Retinal pigment epithelial cell (primary cell): ENCODE measurements at regions not wholly inside any gene's neighbourhood (a gene's known extent, or its start where the extent isn't known, plus 50 kb on each side); places are given as distances from the start of the nearest gene placed in this dataset.

Source experiments
- DNase-seq: peaks from one replicate; pipeline ENCODE4 v3.0.0-alpha.2; 2010; ENCODE audit warnings: low read depth
- H3K4me3 ChIP-seq: 2 replicates; pipeline ENCODE4 v1.5.1; 2011; ENCODE audit warnings: mild to moderate bottlenecking, low read length, control low read depth, moderate library complexity
- TF ChIP-seq, protein P1 (sequence below): conservative IDR thresholded peaks from 2 replicates; pipeline ENCODE4 v1.5.1; 2011; ENCODE audit warnings: low read depth, low read length, control low read depth, inconsistent platforms

DNA sequence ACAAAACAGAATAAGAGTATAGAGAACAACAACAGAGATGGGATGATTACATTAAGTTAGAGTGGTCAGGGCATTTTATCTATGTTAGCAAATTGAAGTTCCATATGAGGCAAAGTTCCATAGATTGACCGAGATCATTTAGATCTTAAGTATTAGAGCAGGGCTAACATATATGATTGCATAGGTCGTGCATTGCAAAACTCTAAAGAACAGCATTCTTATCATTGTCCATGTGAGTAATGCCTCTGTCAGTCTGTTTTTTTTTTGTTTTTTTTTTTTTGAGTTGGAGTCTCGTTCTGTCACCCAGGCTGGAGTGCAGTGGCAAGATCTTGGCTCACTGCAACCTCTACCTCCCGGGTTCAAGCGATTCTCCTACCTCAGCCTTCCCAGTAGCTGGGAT, 341.7 kb upstream of the KCNH8 start:
- TF ChIP-seq, protein P1, sequence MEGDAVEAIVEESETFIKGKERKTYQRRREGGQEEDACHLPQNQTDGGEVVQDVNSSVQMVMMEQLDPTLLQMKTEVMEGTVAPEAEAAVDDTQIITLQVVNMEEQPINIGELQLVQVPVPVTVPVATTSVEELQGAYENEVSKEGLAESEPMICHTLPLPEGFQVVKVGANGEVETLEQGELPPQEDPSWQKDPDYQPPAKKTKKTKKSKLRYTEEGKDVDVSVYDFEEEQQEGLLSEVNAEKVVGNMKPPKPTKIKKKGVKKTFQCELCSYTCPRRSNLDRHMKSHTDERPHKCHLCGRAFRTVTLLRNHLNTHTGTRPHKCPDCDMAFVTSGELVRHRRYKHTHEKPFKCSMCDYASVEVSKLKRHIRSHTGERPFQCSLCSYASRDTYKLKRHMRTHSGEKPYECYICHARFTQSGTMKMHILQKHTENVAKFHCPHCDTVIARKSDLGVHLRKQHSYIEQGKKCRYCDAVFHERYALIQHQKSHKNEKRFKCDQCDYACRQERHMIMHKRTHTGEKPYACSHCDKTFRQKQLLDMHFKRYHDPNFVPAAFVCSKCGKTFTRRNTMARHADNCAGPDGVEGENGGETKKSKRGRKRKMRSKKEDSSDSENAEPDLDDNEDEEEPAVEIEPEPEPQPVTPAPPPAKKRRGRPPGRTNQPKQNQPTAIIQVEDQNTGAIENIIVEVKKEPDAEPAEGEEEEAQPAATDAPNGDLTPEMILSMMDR: no peak
- no peak overlapping the region for H3K4me3 ChIP-seq
- DNase-seq: no peak

DNA sequence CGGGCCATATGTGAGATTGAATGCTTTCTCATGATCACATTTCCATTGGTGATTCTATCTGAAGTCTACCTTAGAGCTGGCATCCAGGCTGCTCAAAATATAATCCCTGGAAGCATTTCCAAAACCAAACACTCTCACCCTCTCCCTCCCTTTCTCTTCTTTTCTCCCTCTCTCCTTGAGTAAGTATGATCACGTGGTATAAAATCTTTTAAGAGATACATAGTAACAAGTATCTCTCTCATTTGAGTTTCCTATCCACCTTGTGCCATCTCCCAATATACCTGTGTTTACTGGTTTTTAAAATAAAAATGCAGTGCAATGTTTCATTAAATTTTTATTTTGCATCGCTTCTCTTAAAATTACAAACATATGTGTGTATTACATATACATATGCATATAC, 350.9 kb upstream of the KCNH8 start:
- no peak overlapping the region for H3K4me3 ChIP-seq
- TF ChIP-seq, protein P1: no peak
- DNase-seq: no peak

DNA sequence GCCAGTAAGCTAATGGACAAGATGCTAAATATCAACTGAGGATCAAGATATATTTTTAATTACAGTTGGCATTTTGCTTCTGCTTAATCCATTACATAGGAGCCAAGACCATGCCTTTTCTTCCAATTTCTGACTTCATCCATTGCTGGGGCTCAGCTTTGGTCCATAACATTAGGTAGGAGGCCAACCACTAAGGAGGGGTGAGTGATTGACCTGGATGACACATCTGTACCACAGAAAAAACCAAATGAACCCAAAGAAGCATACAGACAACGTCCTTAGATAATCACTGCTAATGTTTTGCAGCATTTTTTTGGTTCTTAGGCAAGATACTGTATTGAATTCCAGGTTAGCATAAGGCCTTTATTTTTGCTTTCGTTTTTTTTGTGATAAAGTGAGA, 353.2 kb upstream of the KCNH8 start:
- H3K4me3 ChIP-seq: no peak overlapping the region
- TF ChIP-seq, protein P1: no peak
- DNase-seq: no peak

DNA sequence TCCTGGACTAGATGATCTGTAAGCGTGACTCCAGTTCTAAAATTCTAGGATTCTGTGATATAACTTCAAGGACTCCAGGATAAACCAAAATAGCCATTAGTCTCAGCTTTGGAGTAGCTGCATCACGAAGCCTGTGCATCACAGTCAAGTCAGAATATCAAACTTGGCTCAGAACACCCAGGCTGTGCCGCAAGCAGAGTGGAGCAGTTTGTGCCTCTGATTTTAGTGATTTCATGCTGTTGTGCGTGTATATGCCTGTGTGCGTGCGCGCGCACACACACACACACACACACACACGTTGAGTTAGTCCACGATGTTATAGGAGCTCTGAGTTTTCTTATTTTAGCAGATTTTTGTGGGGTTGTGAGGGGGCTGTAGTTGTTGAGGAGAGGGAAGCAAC, 356.6 kb upstream of the KCNH8 start:
- DNase-seq: no peak
- H3K4me3 ChIP-seq: no peak overlapping the region
- TF ChIP-seq, protein P1: no peak

DNA sequence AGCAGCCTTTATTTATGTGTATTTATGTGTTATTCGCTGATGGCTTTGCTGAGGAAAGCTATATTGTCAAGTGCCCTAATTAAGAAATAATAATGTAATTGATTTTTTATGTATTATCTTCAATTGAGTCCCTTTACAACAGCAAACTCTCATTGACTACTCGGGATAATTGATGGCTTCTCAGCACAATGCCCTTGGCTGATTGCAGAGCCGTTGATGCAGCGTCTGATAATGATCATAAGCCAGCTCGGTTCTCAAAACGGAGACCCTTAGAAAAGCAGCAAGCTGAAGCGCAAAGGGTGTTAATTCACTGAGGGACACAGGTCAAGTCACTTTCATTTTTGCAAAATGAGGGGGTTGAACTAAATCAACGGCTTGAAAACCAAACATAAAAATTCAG, 357.1 kb upstream of the KCNH8 start:
- no peak for DNase-seq
- no peak overlapping the region for H3K4me3 ChIP-seq
- TF ChIP-seq, protein P1: no peak

DNA sequence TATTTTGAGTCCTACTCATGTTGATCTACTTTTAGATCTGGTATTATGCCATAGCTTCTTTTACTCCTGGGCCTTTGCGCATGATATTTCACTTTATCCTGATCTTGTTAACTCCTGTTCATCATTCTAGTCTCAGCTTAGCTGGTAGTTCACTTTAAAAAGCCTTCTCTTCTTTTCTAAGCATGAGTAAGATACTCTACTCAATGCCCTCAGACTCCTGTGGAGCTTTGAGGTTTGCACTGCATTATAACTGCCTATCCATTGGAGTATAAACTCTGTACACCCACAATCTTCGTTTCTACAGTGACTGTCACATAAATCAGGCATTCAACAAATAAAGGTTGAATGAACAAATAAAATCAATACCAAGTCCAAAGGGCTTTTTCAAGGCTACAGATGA, 357.9 kb upstream of the KCNH8 start:
- TF ChIP-seq, protein P1: no peak
- no peak overlapping the region for H3K4me3 ChIP-seq
- DNase-seq: no peak

DNA sequence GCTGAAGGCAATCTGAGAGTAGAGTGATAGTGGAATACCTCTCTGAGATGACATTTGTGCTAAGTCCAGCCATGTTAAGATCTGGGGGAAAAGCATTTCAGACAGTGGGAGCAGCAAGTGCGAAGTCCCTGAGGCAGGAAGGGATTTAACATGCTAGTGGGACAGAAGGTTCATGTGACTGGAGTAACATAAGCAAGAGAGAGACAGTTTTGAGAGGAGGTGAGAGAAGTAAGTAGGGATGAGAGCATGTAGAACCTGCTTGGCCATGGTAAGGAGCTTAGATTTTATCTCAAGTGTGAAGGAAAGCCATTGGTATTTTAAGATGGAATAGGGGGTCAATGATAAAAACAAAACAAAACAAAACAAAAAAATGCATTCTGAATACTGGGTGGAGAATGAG, 358.6 kb upstream of the KCNH8 start:
- TF ChIP-seq, protein P1: no peak
- no peak for DNase-seq
- H3K4me3 ChIP-seq: no peak overlapping the region
